Astrocyte (in vitro differentiated cells and primary cell): ENCODE measurements at regions not wholly inside any gene's neighbourhood (a gene's known extent, or its start where the extent isn't known, plus 50 kb on each side); places are given as distances from the start of the nearest gene placed in this dataset.

Experiments used
- EZH2 ChIP-seq: IDR thresholded peaks from 2 replicates; pipeline ENCODE4 v1.6.1; 2012; ENCODE audit warnings: mild to moderate bottlenecking, low read length, inconsistent platforms; ENCODE audit not compliant: insufficient read depth
- TF ChIP-seq, protein P1 (sequence below): IDR thresholded peaks from 2 replicates; pipeline ENCODE4 v1.5.1; 2011; ENCODE audit warnings: low read depth, mild to moderate bottlenecking, inconsistent platforms, low read length, moderate library complexity; ENCODE audit not compliant: insufficient read depth

- TF ChIP-seq, protein P1, sequence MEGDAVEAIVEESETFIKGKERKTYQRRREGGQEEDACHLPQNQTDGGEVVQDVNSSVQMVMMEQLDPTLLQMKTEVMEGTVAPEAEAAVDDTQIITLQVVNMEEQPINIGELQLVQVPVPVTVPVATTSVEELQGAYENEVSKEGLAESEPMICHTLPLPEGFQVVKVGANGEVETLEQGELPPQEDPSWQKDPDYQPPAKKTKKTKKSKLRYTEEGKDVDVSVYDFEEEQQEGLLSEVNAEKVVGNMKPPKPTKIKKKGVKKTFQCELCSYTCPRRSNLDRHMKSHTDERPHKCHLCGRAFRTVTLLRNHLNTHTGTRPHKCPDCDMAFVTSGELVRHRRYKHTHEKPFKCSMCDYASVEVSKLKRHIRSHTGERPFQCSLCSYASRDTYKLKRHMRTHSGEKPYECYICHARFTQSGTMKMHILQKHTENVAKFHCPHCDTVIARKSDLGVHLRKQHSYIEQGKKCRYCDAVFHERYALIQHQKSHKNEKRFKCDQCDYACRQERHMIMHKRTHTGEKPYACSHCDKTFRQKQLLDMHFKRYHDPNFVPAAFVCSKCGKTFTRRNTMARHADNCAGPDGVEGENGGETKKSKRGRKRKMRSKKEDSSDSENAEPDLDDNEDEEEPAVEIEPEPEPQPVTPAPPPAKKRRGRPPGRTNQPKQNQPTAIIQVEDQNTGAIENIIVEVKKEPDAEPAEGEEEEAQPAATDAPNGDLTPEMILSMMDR, result no peak
- TF ChIP-seq EZH2, result no peak
These were observed 702.5 kb upstream of the LRRN3 start for GRCh38 chr7:110388457-110388856.
